ENCODE measurements at regions not wholly inside any gene's neighbourhood (a gene's known extent, or its start where the extent isn't known, plus 50 kb on each side); places are given as distances from the start of the nearest gene placed in this dataset.
A peak's percentile ranks its signal among the peaks of the same experiment; 100 is the strongest.

DNA sequence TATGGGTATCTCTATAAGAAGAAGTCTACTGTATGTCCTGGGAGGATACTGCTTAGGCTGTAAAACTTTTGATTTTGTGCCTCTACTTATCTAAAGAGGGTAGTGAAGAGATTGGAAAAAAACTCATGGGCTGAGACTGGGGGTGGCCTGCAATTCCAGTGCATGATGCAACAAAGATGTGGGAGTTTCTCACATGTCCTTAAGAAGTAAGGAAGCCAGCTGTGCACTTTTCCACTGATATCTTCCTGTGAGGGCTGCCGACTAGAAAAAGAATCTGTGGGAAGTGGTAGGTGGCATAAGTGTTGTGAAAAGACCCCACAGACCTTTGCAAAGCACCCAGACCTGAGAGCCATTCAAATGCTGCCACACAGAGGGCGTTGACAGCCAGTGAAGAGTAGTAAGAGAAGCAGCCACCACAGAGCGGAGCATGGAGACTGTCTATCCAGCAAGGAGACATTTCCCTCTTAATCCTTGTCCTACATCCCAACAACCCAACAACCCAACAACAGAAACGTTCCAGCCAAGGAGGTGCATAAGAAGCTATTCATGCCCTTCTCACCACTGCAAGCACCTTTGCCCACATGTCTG, 65.1 kb downstream of the PFDN4 start:
- DNase-seq, result no peak

DNA sequence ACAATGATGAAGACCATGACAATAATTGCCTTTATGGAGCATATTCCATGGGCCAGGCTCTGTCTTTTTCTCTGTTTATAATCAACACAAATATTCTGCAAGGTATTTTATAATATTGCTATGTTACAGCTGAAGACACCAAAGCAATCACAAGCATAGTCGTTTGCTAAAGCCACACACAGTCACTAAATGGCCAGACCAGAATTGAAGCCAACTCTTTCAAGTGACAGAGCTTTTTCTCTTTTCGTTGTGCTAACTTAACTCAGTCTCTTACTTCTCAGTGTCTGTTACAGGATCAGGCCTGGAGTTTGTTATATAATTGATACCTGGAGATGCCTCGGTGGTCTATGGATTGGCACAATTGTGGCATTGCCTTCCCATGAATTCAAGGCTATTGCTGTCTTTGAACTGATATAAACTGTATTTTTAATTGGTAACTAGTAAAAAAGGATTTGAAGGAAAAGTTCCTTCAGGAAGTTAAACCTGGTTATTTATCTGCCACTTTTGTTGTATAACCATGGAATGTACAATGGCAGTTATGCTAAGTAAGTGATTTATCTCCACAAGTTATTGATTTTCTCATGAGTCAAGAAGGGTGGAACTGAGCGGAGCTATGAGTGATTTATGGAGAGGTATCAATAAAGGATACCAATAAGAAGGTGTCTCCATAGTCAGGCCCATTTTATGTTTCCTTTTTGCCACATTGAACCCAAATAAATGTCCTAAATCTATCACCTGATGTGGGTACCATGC, 67.6 kb downstream of the PFDN4 start:
- no peak for DNase-seq

DNA sequence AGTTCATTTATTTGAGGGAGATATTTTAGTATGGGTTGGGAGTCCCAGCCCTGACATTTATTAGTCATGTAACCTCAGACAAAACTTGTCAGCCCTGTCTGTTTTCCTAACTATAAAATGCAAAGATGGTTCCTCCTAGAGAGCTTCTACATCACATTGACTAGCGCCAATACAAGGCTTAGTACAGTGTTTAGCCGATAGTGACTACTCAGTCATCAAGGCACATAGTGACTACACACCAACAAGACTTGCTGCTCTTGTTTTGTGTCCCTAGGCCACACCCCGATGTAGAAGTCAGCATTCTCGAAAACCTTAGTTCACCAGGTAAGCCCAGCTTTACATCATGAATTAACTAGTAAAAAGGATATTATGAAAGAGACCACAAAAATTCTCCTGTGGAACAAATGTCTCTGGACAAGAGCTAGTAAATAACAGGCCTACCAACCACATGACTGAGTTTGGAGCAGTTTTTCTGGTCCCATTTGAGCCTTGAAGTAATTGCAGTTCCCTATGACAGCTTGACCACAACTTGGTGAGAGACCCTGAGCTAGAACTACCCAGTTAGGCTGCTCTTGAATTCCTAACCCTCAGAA, 68.8 kb downstream of the PFDN4 start:
- DNase-seq, result no peak

DNA sequence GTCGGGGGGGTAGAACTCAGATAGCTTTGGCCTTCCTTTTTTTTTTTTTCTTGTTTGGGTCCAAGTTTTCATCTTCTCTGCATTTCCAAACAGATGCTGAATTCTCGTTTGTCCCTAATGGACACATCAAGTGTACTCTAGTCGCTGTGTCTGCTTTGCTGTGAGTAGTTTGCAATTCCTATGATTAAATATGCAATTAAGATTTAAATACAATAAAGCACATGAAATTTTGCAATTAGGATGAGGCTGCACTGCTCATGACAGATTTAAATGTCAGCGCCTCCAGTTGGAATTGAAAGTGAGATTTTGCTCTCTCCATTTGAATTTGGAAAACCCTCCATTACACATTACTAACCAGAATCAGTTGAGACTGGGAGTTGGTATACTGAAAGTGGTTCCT, 70.4 kb downstream of the PFDN4 start:
- DNase-seq, result no peak

DNA sequence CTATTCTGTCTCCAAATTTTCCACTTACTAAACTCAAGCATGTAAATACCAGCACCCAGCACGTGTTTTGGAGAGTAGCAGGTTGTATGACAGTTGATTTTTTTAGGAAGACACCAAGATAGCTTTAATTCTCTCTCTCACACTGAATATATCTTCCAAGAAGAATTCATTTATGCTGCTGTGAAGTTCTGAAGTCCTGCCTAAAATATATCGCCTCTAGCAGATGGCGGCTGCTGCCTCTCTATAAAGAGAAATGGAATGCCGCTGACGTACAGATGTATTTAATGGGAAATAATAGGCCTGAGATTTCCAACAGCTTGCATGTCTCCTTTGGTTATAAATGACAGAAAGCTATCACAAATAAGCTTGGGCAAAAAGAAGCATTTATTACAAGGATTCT, 74.7 kb downstream of the PFDN4 start:
- DNase-seq, result no peak

DNA sequence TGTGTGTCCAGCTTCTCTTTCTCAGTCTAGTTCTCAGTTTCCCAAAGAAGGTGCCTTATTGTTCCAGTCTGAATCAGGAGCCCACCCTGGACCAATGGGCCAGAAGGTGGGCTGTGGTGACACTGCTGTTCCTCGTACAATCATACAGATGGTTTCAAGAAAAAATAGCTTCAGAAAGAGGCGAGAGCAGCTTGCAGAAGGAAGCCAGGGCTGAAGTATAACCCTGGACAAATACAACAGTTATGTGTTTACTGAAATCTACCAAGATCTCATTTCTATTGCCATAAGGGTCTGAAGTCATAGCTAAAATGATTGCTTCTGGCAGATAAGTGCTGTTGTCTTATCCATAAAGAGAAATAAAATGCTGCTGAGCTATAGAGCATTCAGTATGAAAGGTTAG, 75.4 kb downstream of the PFDN4 start:
- no peak for DNase-seq

DNA sequence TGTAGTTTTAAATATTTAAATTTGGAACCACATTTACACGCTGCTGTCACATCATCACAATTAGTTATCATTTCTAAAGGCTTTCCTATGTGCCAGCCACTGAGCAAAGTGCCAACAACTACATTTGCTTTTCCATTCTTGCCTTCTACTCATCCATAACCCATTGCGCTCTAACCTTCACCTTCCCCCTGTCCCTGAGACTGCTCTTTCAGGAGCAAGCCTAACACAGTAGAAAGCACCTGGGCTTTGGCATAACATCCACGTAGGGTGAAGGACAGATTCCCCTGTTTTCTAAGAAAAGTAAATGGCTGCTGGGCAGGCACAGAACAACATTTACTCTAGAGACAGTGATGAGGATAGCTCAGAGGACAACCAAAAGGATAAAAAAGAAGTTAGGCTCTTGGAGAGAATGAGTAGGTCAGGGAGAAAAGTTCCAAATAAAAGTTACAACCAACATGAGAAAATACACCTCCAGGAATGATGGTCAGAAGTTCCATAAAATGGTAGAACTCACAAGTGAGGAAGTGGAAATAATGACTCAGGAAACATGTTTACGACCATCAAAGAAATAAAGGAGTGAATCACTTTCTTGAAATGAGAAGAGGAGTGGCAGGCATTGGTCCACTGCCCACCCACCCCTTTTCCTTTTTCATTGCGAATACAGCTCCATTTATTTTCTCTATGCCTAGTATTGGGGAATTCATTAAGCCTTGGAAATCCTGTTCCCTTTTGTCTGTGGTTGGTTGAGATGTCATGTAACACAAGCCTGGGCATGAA, 77.2 kb downstream of the PFDN4 start:
- DNase-seq, result peak; percentile 32 to 43

DNA sequence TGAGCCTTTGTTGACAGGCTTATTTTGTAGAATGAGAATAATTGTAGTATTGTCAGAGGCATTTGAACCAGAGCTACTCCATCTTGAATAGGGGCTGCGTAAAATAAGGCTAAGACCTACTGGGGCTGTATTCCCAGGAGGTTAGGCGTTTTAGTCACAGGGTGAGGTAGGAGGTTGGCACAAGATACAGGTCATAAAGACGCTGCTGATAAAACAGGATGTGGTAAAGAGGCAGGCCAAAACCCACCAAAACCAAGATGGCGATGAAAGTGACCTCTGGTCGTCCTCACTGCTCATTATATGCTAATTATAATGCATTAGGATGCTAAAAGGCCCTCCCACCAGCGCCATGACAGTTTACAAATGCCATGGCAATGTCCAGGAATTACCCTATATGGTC, 82.7 kb downstream of the PFDN4 start:
- no peak for DNase-seq

DNA sequence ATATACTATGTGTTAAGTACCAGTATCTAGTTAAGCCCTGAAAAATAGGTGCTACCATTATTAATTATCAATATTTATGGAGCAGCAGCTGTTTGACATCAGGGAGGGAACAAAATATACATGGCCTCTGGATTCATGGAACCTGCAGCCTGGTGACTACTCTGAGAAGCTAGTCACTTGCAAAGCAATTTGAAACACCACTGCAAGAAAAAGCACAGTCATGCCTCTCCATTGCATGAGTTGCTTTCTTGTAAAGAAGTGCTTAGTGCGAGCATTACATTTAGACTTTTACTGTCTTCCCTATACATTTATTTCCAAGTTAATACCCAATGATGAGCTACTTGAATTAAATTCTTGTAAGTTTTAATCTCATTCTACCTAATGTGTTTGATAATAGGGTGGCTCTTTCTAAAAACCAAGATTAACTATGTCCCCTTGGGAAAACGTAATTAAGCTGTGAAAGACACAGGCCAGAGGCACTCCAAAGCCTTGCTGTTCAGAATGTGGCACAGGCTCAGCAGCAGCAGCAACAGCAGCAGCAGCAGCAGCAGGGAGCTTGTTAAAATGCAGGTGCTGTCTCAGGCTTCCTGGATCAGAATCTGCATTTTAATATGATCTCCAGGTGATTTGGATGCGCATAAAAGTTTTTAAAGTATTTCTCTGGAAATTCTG, 83.6 kb downstream of the PFDN4 start:
- DNase-seq, result no peak

DNA sequence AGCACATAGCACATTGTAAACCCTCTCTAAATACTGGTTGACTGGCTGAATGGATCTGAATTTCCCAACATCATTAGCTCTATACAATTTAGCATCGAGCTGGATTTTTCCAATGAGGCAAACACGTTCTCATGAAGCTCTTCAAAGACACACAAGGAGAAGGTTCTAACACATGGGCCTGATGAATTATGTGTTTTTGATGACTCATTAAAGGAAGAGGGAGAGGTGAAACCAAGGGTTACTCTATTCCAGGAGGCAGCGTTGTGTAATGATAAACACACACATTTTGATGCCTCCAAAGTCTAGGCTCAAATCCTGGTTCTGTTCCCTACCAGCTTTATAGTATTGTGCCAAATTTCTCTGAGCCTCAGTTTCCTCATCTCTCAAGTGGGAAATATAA, 84.3 kb downstream of the PFDN4 start:
- DNase-seq, result no peak

DNA sequence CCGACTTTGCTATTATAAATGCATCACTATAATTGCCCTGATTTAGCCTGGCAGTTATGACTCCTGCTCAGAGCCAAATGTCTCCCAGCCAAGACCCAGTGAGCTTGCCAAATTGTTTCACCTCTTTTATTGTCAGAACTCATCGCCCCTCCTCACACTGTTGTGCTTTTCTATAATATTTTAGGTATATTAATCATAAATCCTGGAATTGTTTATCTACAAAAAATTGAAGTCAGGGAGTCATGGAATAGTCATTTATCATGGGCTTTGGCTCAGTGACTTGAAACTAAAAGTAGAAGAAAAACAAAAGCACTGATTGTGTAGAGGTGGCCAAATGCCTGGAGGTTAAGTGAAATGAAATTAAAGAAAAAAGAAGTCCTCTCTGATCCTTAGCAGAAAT, 85.6 kb downstream of the PFDN4 start:
- DNase-seq, result no peak

DNA sequence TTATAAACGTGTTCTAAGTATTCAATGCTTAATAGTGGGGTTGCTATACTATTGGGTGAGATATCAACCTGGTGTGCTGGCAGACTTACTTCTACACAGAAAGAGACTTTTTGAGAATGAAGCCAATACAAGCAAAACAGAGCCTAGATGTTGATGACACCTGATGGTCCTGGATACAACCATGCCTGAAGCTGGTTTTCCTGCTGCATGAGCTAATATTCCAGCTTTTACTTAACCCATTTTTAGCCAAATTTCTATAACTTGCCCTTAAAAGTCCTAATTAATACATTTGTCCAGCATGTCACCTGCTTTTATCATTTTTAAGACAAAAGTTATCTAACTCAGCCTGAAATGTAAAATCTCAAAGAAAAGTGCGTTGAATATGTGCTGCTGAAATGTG, 86.2 kb downstream of the PFDN4 start:
- DNase-seq, result no peak

DNA sequence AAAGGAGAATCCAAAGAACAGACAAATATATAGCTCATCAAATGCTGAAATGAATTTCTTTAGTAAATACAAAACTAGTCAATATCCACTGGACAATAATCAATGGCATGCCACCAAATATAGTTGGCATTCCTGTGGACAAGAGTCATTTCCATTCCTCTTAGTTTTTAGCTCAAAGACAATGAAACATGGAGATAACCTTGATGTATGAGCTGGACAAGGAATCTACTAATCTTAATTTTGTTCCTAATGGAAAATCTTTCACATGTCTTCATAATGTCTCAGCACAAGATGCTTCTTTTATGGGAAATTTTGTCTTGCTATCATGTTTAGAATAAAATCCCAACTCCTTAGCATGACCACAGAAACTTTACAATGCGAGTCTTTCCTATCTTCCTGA, 87.8 kb downstream of the PFDN4 start:
- DNase-seq, result no peak

DNA sequence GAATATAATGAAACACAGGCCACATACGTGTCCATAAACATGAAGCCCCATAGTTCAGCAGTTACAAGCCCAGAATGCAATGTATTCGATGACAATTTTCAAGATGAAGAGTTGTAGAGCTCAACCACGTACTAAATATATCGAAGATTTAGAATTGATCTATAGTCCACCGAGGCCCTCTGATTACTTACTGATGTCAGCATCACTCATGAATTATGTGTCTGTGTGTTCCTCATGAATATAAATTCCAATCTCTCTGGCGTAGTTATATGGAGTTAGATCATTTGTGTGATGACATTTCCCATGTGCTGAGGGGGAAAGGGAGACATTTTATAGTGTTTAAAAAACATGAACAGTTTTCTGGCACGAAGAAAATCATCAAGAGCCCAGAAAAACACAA, 97.5 kb downstream of the PFDN4 start:
- no peak for DNase-seq

DNA sequence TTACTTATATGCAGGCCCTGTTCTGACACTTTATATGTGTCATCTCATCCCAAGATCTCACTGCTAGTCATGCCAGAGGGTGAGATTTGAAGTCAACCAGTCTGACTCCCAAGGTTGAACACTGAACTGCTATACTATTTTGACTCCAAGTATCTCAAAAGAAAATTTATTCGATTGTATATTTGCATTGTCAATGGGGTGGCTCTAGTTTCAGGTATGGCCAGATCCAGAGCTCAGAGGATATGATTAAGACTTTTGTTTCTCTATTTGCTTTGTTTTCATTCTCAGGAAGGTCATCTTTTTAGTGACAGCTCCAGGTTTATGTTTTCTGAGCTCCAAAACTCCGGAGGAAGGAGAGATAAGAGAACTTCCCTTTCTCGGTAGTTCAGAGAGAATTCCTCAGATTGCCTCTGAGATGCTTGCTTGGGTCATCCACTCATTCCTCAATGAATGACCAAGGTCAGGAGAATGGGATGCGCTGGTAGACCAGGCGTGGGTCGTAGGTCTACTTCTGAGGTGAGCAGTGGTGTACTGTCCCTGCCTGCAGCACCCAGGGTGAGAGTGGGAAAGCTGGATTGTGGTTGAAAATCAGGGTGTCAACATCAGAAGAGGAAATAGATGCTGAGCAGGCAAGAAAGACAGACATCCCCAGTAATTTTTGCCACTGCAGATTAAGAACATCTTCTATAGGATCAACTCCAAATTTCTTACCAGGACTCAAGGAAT, 99.3 kb downstream of the PFDN4 start:
- no peak for DNase-seq

DNA sequence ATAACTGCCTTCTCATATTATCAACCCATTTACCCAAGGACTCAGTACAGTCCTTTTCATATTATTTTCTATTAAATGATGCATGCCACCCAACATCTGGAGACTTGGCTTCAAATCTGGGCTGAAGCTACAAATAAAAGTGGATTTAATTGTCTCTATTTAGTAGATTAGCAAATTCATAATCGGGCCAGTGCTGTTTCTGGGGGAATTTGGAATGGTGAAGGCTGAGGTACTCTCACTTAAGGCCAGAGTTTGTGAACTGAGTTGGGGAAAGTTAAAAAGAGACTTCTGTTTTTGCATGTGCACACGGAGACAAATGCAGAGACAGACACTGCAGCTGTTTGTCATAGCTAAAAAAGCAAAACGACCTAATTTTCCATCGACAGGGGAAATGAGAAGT, 100.9 kb downstream of the PFDN4 start:
- DNase-seq, result no peak

DNA sequence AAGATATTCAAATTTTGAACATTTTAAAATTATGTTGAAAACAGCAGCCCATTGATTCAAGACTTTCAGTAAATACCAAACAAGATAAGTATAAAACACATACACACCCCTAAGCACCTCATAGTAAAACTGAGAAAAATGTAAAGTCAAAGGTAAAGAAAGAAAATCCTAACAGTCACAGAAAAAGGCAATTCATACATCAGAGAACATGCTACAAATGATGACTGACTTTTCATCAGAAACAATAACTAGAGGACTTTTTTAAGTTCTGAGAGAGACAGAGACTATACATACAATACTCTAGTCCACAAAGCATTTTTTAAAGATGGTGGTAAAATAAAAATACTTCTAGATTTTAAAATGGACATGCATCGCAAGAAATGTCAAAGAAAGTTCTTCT, 111.0 kb downstream of the PFDN4 start:
- no peak for DNase-seq

DNA sequence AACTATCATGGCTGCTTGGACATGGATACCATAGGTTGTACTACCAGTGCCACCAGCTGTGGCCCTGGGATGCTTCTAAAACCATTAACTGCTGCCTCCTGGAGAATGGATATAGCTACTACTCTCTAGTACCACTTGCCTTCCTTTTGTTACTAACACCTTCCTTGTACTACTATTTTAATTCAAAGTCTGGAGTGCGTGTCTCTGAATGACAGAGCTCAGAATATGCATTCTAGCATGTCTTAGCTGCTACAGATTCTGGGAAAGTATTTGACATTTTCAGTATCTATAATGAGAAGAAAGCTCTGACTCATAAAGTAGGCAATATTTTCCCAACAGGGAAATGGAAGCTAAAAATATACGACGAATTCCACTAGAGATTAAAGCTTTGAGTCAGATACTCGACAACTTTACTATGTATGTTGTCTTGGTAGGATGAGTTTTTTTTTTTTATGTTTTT, 112.3 kb downstream of the PFDN4 start:
- no peak for DNase-seq

DNA sequence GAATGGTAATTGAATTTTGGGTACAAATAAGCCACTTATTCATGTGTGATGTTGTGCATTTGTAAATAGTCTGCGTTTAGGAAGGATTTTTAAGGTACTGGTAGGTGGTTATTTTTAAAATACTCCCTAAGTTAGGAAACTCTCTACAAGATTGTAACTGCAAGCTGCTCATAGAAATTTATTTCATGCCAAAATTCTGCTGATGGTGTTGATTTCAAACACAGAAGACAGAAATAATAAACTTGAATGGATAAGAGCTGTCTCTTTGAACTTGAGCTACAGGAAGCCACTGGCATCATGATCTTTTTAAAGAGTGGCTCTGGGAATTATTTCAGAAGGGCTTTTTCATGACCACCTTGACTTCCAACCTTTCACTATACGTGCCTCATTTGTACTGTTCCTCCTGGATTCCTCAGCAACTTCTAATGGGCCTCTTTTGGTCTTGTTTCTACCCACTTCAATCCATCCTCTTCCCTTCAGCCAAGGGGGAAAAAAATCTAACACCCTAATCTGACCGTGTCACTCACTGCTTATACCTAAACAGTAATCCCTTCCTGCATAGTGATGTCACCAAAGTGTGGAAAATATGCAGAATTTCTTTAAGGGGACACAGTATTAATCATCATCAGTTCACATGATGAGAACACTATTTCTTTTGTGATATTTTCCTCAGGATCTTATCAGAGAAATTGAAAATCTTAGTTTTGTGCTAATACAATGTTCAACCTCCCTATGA, 113.6 kb downstream of the PFDN4 start:
- DNase-seq, result no peak

DNA sequence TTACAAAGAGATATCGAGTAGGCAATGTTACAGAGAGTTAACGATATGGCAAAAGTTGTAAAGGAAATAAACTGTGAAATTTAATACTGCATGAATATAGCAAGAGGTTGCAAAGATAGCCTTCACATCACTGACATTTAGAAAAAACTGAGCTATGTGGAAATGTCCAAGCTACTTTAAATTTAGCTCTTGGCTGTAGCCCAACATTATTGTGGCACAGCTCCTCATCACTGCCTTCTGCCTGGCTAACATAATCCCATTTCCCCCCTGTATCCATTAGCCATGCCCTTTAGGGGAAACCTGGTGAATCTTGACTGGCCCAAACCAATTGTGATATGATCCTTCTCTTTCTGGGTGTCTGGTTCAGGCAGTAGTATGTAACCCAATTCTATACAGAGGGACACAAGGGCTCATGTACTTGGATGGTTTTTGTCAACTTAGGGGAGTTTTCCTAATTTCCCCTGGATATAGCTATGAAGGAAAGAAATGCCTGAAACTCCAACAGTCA, 115.4 kb downstream of the PFDN4 start:
- DNase-seq, result no peak

DNA sequence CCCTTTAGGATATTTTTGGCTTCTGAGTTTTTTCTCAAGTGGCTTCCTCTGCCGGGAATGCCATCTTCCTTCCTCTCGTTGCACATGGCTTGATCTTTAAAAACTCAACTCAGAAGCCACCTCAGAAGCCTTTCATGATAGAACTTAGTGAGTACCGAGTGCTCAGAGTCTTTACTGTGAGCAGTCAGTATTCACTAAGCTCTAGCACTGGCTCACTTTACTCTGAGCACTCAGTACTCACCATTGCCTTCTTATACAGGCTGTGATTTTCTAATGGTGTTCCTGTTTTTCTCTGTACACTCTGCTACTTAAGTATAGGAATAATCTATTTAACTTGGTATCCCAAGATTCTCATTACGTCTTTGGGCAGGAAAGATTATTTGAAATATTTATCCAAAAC, 116.2 kb downstream of the PFDN4 start:
- DNase-seq, result no peak
